ENCODE measurements at regions not wholly inside any gene's neighbourhood (a gene's known extent, or its start where the extent isn't known, plus 50 kb on each side); places are given as distances from the start of the nearest gene placed in this dataset.
"Not testable (repeated sequence)": the region's sequence is repeated elsewhere in the genome, so short reads cannot be mapped to it uniquely, and the experiment has no call there.

GRCh38 chr13:103607995-103608394, 541.8 kb upstream of the SLC10A2 start:
- no peaks in the 10 kb centered on the region for H3K27me3 ChIP-seq (ENCODE audit: control insufficient read depth, insufficient read depth, low read length)
- WGBS (ENCODE audit: insufficient coverage): no CpG with 5 or more reads among the region's 1 CpG
- no peak overlapping the region for H3K27ac ChIP-seq (ENCODE audit: low read depth, low read length)
- H3K36me3 ChIP-seq (ENCODE audit: control insufficient read depth, insufficient read depth, low read length): no peaks in the 10 kb centered on the region
- no peaks in the 10 kb centered on the region for H3K4me1 ChIP-seq (ENCODE audit: control insufficient read depth, insufficient read depth, low read length)
- no peak overlapping the region for H3K4me3 ChIP-seq (ENCODE audit: low read depth, low read length)
- H3K9me3 ChIP-seq (ENCODE audit: control insufficient read depth, insufficient read depth, low read length): no peaks in the 10 kb centered on the region
- no peak for DNase-seq (ENCODE audit: low read depth in 4 of 6, low spot score in 6 of 6)

- Histone ChIP-seq H3K9me3 (ENCODE audit: control insufficient read depth, insufficient read depth, low read length) (no peaks in the 10 kb centered on the region), H3K27ac (ENCODE audit: low read depth, low read length) (no peak overlapping the region), H3K36me3 (ENCODE audit: control insufficient read depth, insufficient read depth, low read length) (no peaks in the 10 kb centered on the region), H3K4me3 (ENCODE audit: low read depth, low read length) (no peak overlapping the region), H3K27me3 (ENCODE audit: control insufficient read depth, insufficient read depth, low read length) (no peaks in the 10 kb centered on the region), H3K4me1 (ENCODE audit: control insufficient read depth, insufficient read depth, low read length) (no peaks in the 10 kb centered on the region)
- no peak for DNase-seq (ENCODE audit: low read depth in 4 of 6, low spot score in 6 of 6)
- 98% methylated on average over 10 of the region's 16 CpGs for WGBS (ENCODE audit: insufficient coverage)
These were observed 539.5 kb upstream of the SLC10A2 start for GRCh38 chr13:103605546-103606326.

GRCh38 chr13:103599870-103600269, 533.7 kb upstream of the SLC10A2 start:
- DNase-seq (ENCODE audit: low read depth in 4 of 6, low spot score in 6 of 6): not testable (repeated sequence)
- WGBS (ENCODE audit: insufficient coverage): 93% methylated on average over 25 of the region's 26 CpGs

GRCh38 chr13:103598671-103599070, 532.5 kb upstream of the SLC10A2 start:
- no peak for DNase-seq (ENCODE audit: low read depth in 4 of 6, low spot score in 6 of 6)
- no peak overlapping the region for H3K4me3 ChIP-seq (ENCODE audit: low read depth, low read length)
- no peak overlapping the region for H3K27ac ChIP-seq (ENCODE audit: low read depth, low read length)
- no peaks in the 10 kb centered on the region for H3K9me3 ChIP-seq (ENCODE audit: control insufficient read depth, insufficient read depth, low read length)
- H3K27me3 ChIP-seq (ENCODE audit: control insufficient read depth, insufficient read depth, low read length): no peaks in the 10 kb centered on the region
- no peaks in the 10 kb centered on the region for H3K36me3 ChIP-seq (ENCODE audit: control insufficient read depth, insufficient read depth, low read length)
- no peaks in the 10 kb centered on the region for H3K4me1 ChIP-seq (ENCODE audit: control insufficient read depth, insufficient read depth, low read length)

More at GRCh38 chr13:103599870-103600269, 533.7 kb upstream of the SLC10A2 start:
- not testable (repeated sequence) for H3K27ac ChIP-seq (ENCODE audit: low read depth, low read length); H3K27me3 ChIP-seq (ENCODE audit: control insufficient read depth, insufficient read depth, low read length); H3K4me1 ChIP-seq (ENCODE audit: control insufficient read depth, insufficient read depth, low read length); H3K9me3 ChIP-seq (ENCODE audit: control insufficient read depth, insufficient read depth, low read length); H3K4me3 ChIP-seq (ENCODE audit: low read depth, low read length); H3K36me3 ChIP-seq (ENCODE audit: control insufficient read depth, insufficient read depth, low read length)

- DNase-seq (ENCODE audit: low read depth in 4 of 6, low spot score in 6 of 6): no peak
- no peak overlapping the region for H3K4me3 ChIP-seq (ENCODE audit: low read depth, low read length)
- H3K27me3 ChIP-seq (ENCODE audit: control insufficient read depth, insufficient read depth, low read length): no peaks in the 10 kb centered on the region
- H3K9me3 ChIP-seq (ENCODE audit: control insufficient read depth, insufficient read depth, low read length): peaks cover 6% of the 10 kb centered on the region
- no peak overlapping the region for H3K27ac ChIP-seq (ENCODE audit: low read depth, low read length)
- H3K36me3 ChIP-seq (ENCODE audit: control insufficient read depth, insufficient read depth, low read length): no peaks in the 10 kb centered on the region
- 100% methylated on average over 3 of the region's 4 CpGs for WGBS (ENCODE audit: insufficient coverage)
- H3K4me1 ChIP-seq (ENCODE audit: control insufficient read depth, insufficient read depth, low read length): no peaks in the 10 kb centered on the region
These were observed 507.2 kb upstream of the SLC10A2 start for GRCh38 chr13:103573446-103573845.

- Histone ChIP-seq H3K27me3 (ENCODE audit: control insufficient read depth, insufficient read depth, low read length) (no peaks in the 10 kb centered on the region), H3K27ac (ENCODE audit: low read depth, low read length) (no peak overlapping the region), H3K36me3 (ENCODE audit: control insufficient read depth, insufficient read depth, low read length) (no peaks in the 10 kb centered on the region), H3K9me3 (ENCODE audit: control insufficient read depth, insufficient read depth, low read length) (peaks cover 4% of the 10 kb centered on the region), H3K4me1 (ENCODE audit: control insufficient read depth, insufficient read depth, low read length) (no peaks in the 10 kb centered on the region), H3K4me3 (ENCODE audit: low read depth, low read length) (no peak overlapping the region)
- WGBS (ENCODE audit: insufficient coverage): no CpG with 5 or more reads among the region's 5 CpGs
- DNase-seq (ENCODE audit: low read depth in 4 of 6, low spot score in 6 of 6): no peak
These were observed 502.1 kb upstream of the SLC10A2 start for GRCh38 chr13:103568314-103568713.

GRCh38 chr13:103557878-103558277, 491.7 kb upstream of the SLC10A2 start:
- peak in 2 of 6 donors; percentile 7 to 43 for DNase-seq (ENCODE audit: low read depth in 4 of 6, low spot score in 6 of 6)
- no peaks in the 10 kb centered on the region for H3K9me3 ChIP-seq (ENCODE audit: control insufficient read depth, insufficient read depth, low read length)
- H3K4me3 ChIP-seq (ENCODE audit: low read depth, low read length): no peak overlapping the region

GRCh38 chr13:103556681-103557080, 490.5 kb upstream of the SLC10A2 start:
- Histone ChIP-seq H3K4me3 (ENCODE audit: low read depth, low read length) (no peak overlapping the region), H3K27ac (ENCODE audit: low read depth, low read length) (no peak overlapping the region), H3K9me3 (ENCODE audit: control insufficient read depth, insufficient read depth, low read length) (no peaks in the 10 kb centered on the region), H3K4me1 (ENCODE audit: control insufficient read depth, insufficient read depth, low read length) (no peaks in the 10 kb centered on the region), H3K36me3 (ENCODE audit: control insufficient read depth, insufficient read depth, low read length) (no peaks in the 10 kb centered on the region), H3K27me3 (ENCODE audit: control insufficient read depth, insufficient read depth, low read length) (no peaks in the 10 kb centered on the region)
- no peak for DNase-seq (ENCODE audit: low read depth in 4 of 6, low spot score in 6 of 6)
- WGBS (ENCODE audit: insufficient coverage): 89% methylated on average over 2 of the region's 2 CpGs

More at GRCh38 chr13:103557878-103558277, 491.7 kb upstream of the SLC10A2 start:
- H3K27me3 ChIP-seq (ENCODE audit: control insufficient read depth, insufficient read depth, low read length): no peaks in the 10 kb centered on the region
- H3K36me3 ChIP-seq (ENCODE audit: control insufficient read depth, insufficient read depth, low read length): no peaks in the 10 kb centered on the region
- no peak overlapping the region for H3K27ac ChIP-seq (ENCODE audit: low read depth, low read length)
- no CpG with 5 or more reads among the region's 2 CpGs for WGBS (ENCODE audit: insufficient coverage)
- no peaks in the 10 kb centered on the region for H3K4me1 ChIP-seq (ENCODE audit: control insufficient read depth, insufficient read depth, low read length)

- H3K4me1 ChIP-seq (ENCODE audit: control insufficient read depth, insufficient read depth, low read length): no peaks in the 10 kb centered on the region
- no peaks in the 10 kb centered on the region for H3K36me3 ChIP-seq (ENCODE audit: control insufficient read depth, insufficient read depth, low read length)
- WGBS (ENCODE audit: insufficient coverage): 93% methylated on average over 2 of the region's 3 CpGs
- H3K4me3 ChIP-seq (ENCODE audit: low read depth, low read length): no peak overlapping the region
- H3K27ac ChIP-seq (ENCODE audit: low read depth, low read length): no peak overlapping the region
- no peak for DNase-seq (ENCODE audit: low read depth in 4 of 6, low spot score in 6 of 6)
- peaks cover 2% of the 10 kb centered on the region for H3K9me3 ChIP-seq (ENCODE audit: control insufficient read depth, insufficient read depth, low read length)
- H3K27me3 ChIP-seq (ENCODE audit: control insufficient read depth, insufficient read depth, low read length): no peaks in the 10 kb centered on the region
These were observed 481.7 kb upstream of the SLC10A2 start for GRCh38 chr13:103547914-103548313.

- Histone ChIP-seq H3K27ac (ENCODE audit: low read depth, low read length) (no peak overlapping the region), H3K36me3 (ENCODE audit: control insufficient read depth, insufficient read depth, low read length) (no peaks in the 10 kb centered on the region), H3K4me1 (ENCODE audit: control insufficient read depth, insufficient read depth, low read length) (no peaks in the 10 kb centered on the region), H3K27me3 (ENCODE audit: control insufficient read depth, insufficient read depth, low read length) (no peaks in the 10 kb centered on the region), H3K9me3 (ENCODE audit: control insufficient read depth, insufficient read depth, low read length) (peaks cover 2% of the 10 kb centered on the region), H3K4me3 (ENCODE audit: low read depth, low read length) (no peak overlapping the region)
- WGBS (ENCODE audit: insufficient coverage): 100% methylated on average over 1 of the region's 1 CpG
- DNase-seq (ENCODE audit: low read depth in 4 of 6, low spot score in 6 of 6): no peak
These were observed 480.1 kb upstream of the SLC10A2 start for GRCh38 chr13:103546271-103546670.
